ENCODE measurements at regions not wholly inside any gene's neighbourhood (a gene's known extent, or its start where the extent isn't known, plus 50 kb on each side); places are given as distances from the start of the nearest gene placed in this dataset.

GRCh38 chr4:11039634-11040131, 355.1 kb upstream of the CLNK start:
- DNase-seq, result no peak

GRCh38 chr4:11038926-11039325, 354.4 kb upstream of the CLNK start:
- DNase-seq, result no peak

GRCh38 chr4:11037637-11038036, 353.1 kb upstream of the CLNK start:
- DNase-seq, result no peak

GRCh38 chr4:11028334-11028733, 343.8 kb upstream of the CLNK start:
- no peak for DNase-seq

- no peak for DNase-seq
Measured at GRCh38 chr4:11021333-11021732, 336.8 kb upstream of the CLNK start.

- DNase-seq, result no peak
Measured at GRCh38 chr4:11019451-11020240, 335.1 kb upstream of the CLNK start.

GRCh38 chr4:11014199-11014598, 329.6 kb upstream of the CLNK start:
- no peak for DNase-seq

GRCh38 chr4:11013094-11013664, 328.6 kb upstream of the CLNK start:
- no peak for DNase-seq

- no peak for DNase-seq
Measured at GRCh38 chr4:11011249-11011648, 326.7 kb upstream of the CLNK start.

GRCh38 chr4:11010624-11011023, 326.1 kb upstream of the CLNK start:
- no peak for DNase-seq

GRCh38 chr4:11009281-11009680, 324.7 kb upstream of the CLNK start:
- DNase-seq, result no peak

GRCh38 chr4:11005300-11005699, 320.7 kb upstream of the CLNK start:
- DNase-seq, result no peak

GRCh38 chr4:11004818-11005217, 320.2 kb upstream of the CLNK start:
- no peak for DNase-seq

GRCh38 chr4:11002961-11003360, 318.4 kb upstream of the CLNK start:
- DNase-seq, result no peak

- DNase-seq, result no peak
Measured at GRCh38 chr4:10998846-10999245, 314.3 kb upstream of the CLNK start.

GRCh38 chr4:10984815-10985214, 300.2 kb upstream of the CLNK start:
- DNase-seq, result no peak

- DNase-seq, result no peak
Measured at GRCh38 chr4:10983885-10984640, 299.5 kb upstream of the CLNK start.

GRCh38 chr4:10983268-10983667, 298.7 kb upstream of the CLNK start:
- DNase-seq, result no peak

- DNase-seq, result no peak
Measured at GRCh38 chr4:10982305-10982704, 297.7 kb upstream of the CLNK start.

GRCh38 chr4:10981576-10981975, 297.0 kb upstream of the CLNK start:
- no peak for DNase-seq

GRCh38 chr4:10981096-10981495, 296.5 kb upstream of the CLNK start:
- no peak for DNase-seq

GRCh38 chr4:10979032-10979431, 294.5 kb upstream of the CLNK start:
- DNase-seq, result no peak

GRCh38 chr4:10977534-10977933, 293.0 kb upstream of the CLNK start:
- DNase-seq, result no peak

GRCh38 chr4:10974371-10974770, 289.8 kb upstream of the CLNK start:
- no peak for DNase-seq
